K562 (cell line): ENCODE measurements at regions not wholly inside any gene's neighbourhood (a gene's known extent, or its start where the extent isn't known, plus 50 kb on each side); places are given as distances from the start of the nearest gene placed in this dataset.

Experiments used
- ATF7 ChIP-seq: fragments of 450-650 bp; IDR thresholded peaks from 2 replicates; pipeline ENCODE4 v1.7.1; 2014; ENCODE audit warnings: mild to moderate bottlenecking, moderate library complexity
- C11orf30 ChIP-seq: fragments of 450-650 bp; IDR thresholded peaks from 2 replicates; pipeline ENCODE4 v1.6.1; 2016; ENCODE audit warnings: low read depth, mild to moderate bottlenecking
- CEBPG ChIP-seq, 3 experiments: fragments of 200-800 bp in 1 of 3; sonication (Bioruptor generic) in 1 of 3; sonication (generic) in 1 of 3; formaldehyde crosslinking in 1 of 3; IDR thresholded peaks in 2 of 3; conservative IDR thresholded peaks in 1 of 3; 2 replicates each; pipeline versions ENCODE4 v1.6.1 to v1.8.0; 2016 to 2022; ENCODE audit warnings: missing compliant biosample characterization in 2 of 3, missing genetic modification characterization in 2 of 3, mild to moderate bottlenecking in 1 of 3, missing genetic modification reagents in 1 of 3
- FOXA3 ChIP-seq, 2 experiments: fragments of 450-650 bp in 1 of 2; sonication (generic) in 1 of 2; formaldehyde crosslinking; IDR thresholded peaks in 1 of 2; conservative IDR thresholded peaks in 1 of 2; 2 replicates each; pipeline versions ENCODE4 v1.4.0 to v1.8.0; 2020 to 2022; ENCODE audit warnings: mild to moderate bottlenecking in 2 of 2, missing genetic modification reagents in 1 of 2
- GABPB1 ChIP-seq: sonication (generic); formaldehyde crosslinking; IDR thresholded peaks from 2 replicates; pipeline ENCODE4 v1.8.0; 2022; ENCODE audit warnings: mild to moderate bottlenecking, missing genetic modification reagents
- HDAC6 ChIP-seq: IDR thresholded peaks from 2 replicates; pipeline ENCODE4 v1.6.1; 2012; ENCODE audit warnings: low read depth, mild to moderate bottlenecking, control low read depth, inconsistent platforms, low read length, moderate library complexity
- HMG20B ChIP-seq: fragments of 250-450 bp; sonication (Bioruptor Pico); IDR thresholded peaks from 2 replicates; pipeline ENCODE4 v1.5.0; 2021; ENCODE audit warnings: mild to moderate bottlenecking
- HNRNPL ChIP-seq: fragments of 200-400 bp; formaldehyde crosslinking; IDR thresholded peaks from 2 replicates; pipeline ENCODE4 v1.6.1; 2017; ENCODE audit warnings: low read depth, mild to moderate bottlenecking, low read length
- MAFG ChIP-seq: fragments of 450-650 bp; conservative IDR thresholded peaks from 2 replicates; pipeline ENCODE4 v1.6.1; 2016; ENCODE audit warnings: missing genetic modification characterization, missing compliant biosample characterization
- MBD2 ChIP-seq: sonication (generic); IDR thresholded peaks from 2 replicates; pipeline ENCODE4 v1.6.1; 2016; ENCODE audit warnings: low read depth, borderline replicate concordance
- MYC ChIP-seq, 2 experiments: fragments of 250-450 bp in 1 of 2; sonication (Bioruptor Pico) in 1 of 2; IDR thresholded peaks; 2 replicates each; pipeline versions ENCODE4 v1.5.1 to v1.6.1; 2012 to 2021; ENCODE audit warnings: low read depth in 2 of 2, borderline replicate concordance in 1 of 2, improper control_type of control experiment in 1 of 2, low read length in 1 of 2, mild to moderate bottlenecking in 1 of 2, moderate library complexity in 1 of 2
- NFATC3 ChIP-seq: fragments of 450-650 bp; IDR thresholded peaks from 2 replicates; pipeline ENCODE4 v1.6.1; 2017; ENCODE audit warnings: mild to moderate bottlenecking
- NFIC ChIP-seq: fragments of 450-650 bp; IDR thresholded peaks from 2 replicates; pipeline ENCODE4 v1.6.1; 2017; ENCODE audit warnings: mild to moderate bottlenecking, inconsistent platforms
- NFYB ChIP-seq: IDR thresholded peaks from 2 replicates; pipeline ENCODE4 v1.6.1; 2011; ENCODE audit warnings: mild to moderate bottlenecking, moderate library complexity; ENCODE audit not compliant: insufficient read length; ENCODE audit errors: extremely low read depth
- RUNX1 ChIP-seq: sonication (generic); IDR thresholded peaks from 2 replicates; pipeline ENCODE4 v1.6.1; 2016; ENCODE audit warnings: antibody characterized with exemption, low read depth
- SMAD2 ChIP-seq: fragments of 150-350 bp; IDR thresholded peaks from 2 replicates; pipeline ENCODE4 v1.6.1; 2014; ENCODE audit warnings: low read depth, mild to moderate bottlenecking, low read length
- SRSF3 ChIP-seq: fragments of 200-400 bp; formaldehyde crosslinking; IDR thresholded peaks from 2 replicates; pipeline ENCODE4 v1.6.1; 2016; ENCODE audit warnings: mild to moderate bottlenecking, low read length, moderate library complexity; ENCODE audit not compliant: insufficient read depth
- TGIF2 ChIP-seq: sonication (generic); formaldehyde crosslinking; IDR thresholded peaks from 2 replicates; pipeline ENCODE4 v1.8.1; 2022; ENCODE audit warnings: mild to moderate bottlenecking, missing genetic modification reagents, moderate library complexity
- ZNF316 ChIP-seq: fragments of 450-650 bp; IDR thresholded peaks from 2 replicates; pipeline ENCODE4 v1.6.1; 2016
- ZNF644 ChIP-seq: fragments of 200-800 bp; sonication (Bioruptor generic); IDR thresholded peaks from 2 replicates; pipeline ENCODE4 v1.6.1; 2016; ENCODE audit warnings: low read depth, missing genetic modification characterization, missing compliant biosample characterization
- ZNF77 ChIP-seq: fragments of 250-450 bp; sonication (Bioruptor Pico); IDR thresholded peaks from 2 replicates; pipeline ENCODE4 v1.5.0; 2020
- TF ChIP-seq, protein P1 (sequence below), 2 experiments: IDR thresholded peaks; 2 replicates each; pipeline ENCODE4 v1.6.1; 2012; ENCODE audit warnings: improper control_type of control experiment in 2 of 2, low read depth in 2 of 2, low read length in 2 of 2, borderline replicate concordance in 1 of 2
- TF ChIP-seq, protein P2 (sequence below): fragments of 250-450 bp; sonication (Bioruptor Pico); IDR thresholded peaks from 2 replicates; pipeline ENCODE4 v1.5.1; 2021; ENCODE audit warnings: mild to moderate bottlenecking
- TF ChIP-seq, protein P3 (sequence below): fragments of 250-450 bp; sonication (Bioruptor Pico); IDR thresholded peaks from 2 replicates; pipeline ENCODE4 v1.5.0; 2021; ENCODE audit warnings: mild to moderate bottlenecking, borderline replicate concordance

DNA sequence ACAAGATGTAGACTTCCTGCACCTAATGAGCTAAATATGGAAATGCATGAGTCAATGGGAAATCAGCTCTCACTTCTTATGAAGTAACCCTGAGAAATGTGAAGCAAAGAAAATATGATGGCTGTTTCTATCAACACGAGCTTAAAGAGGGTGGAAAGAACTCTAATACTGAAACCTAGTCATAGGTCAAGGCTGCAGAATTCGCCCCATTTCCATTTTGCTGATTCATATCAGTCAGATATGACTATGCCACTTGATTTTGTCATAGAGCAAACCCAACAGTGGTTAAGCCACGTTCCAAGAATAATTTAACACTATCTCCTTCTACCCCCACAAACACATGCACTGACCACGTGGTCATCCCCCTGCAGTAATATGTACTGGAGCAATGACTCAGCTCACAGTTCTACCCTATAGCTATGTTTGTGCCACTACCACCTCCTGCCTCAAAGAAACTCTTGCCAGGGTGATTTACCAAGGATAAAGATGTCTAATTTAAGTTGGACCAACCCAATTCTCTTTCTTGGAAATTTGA lies 157.5 kb downstream of the TMTC3 start (continued):
- TF ChIP-seq, protein P1, sequence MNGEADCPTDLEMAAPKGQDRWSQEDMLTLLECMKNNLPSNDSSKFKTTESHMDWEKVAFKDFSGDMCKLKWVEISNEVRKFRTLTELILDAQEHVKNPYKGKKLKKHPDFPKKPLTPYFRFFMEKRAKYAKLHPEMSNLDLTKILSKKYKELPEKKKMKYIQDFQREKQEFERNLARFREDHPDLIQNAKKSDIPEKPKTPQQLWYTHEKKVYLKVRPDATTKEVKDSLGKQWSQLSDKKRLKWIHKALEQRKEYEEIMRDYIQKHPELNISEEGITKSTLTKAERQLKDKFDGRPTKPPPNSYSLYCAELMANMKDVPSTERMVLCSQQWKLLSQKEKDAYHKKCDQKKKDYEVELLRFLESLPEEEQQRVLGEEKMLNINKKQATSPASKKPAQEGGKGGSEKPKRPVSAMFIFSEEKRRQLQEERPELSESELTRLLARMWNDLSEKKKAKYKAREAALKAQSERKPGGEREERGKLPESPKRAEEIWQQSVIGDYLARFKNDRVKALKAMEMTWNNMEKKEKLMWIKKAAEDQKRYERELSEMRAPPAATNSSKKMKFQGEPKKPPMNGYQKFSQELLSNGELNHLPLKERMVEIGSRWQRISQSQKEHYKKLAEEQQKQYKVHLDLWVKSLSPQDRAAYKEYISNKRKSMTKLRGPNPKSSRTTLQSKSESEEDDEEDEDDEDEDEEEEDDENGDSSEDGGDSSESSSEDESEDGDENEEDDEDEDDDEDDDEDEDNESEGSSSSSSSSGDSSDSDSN (IDR thresholded peaks at IDR 0.05; ENCODE audit: borderline replicate concordance in 1 of 2, low read depth in 2 of 2, low read length in 2 of 2): no peak
- TF ChIP-seq, protein P2, sequence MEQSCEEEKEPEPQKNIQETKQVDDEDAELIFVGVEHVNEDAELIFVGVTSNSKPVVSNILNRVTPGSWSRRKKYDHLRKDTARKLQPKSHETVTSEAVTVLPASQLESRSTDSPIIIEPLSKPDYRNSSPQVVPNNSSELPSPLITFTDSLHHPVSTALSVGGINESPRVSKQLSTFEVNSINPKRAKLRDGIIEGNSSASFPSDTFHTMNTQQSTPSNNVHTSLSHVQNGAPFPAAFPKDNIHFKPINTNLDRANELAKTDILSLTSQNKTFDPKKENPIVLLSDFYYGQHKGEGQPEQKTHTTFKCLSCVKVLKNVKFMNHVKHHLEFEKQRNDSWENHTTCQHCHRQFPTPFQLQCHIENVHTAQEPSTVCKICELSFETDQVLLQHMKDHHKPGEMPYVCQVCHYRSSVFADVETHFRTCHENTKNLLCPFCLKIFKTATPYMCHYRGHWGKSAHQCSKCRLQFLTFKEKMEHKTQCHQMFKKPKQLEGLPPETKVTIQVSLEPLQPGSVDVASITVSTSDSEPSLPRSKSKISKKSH: no peak
- no peak for TF ChIP-seq NFYB
- no peak for TF ChIP-seq ZNF644 (tag)
- peak; percentile 48; the same call in 1 of the 2 replicates for TF ChIP-seq C11orf30
- no peak for TF ChIP-seq HMG20B
- TF ChIP-seq SMAD2: no peak
- no peak for TF ChIP-seq RUNX1
- TF ChIP-seq, protein P3, sequence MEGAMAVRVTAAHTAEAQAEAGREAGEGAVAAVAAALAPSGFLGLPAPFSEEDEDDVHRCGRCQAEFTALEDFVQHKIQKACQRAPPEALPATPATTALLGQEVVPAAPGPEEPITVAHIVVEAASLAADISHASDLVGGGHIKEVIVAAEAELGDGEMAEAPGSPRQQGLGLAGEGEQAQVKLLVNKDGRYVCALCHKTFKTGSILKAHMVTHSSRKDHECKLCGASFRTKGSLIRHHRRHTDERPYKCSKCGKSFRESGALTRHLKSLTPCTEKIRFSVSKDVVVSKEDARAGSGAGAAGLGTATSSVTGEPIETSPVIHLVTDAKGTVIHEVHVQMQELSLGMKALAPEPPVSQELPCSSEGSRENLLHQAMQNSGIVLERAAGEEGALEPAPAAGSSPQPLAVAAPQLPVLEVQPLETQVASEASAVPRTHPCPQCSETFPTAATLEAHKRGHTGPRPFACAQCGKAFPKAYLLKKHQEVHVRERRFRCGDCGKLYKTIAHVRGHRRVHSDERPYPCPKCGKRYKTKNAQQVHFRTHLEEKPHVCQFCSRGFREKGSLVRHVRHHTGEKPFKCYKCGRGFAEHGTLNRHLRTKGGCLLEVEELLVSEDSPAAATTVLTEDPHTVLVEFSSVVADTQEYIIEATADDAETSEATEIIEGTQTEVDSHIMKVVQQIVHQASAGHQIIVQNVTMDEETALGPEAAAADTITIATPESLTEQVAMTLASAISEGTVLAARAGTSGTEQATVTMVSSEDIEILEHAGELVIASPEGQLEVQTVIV (CRISPR knock-in tag): no peak
- no peak for TF ChIP-seq NFATC3
- no peak for TF ChIP-seq ATF7
- peak; percentile 54 for TF ChIP-seq ZNF316
- TF ChIP-seq MAFG (tag): peak; percentile 57
- no peak for TF ChIP-seq GABPB1 (CRISPR knock-in tag)
- TF ChIP-seq HNRNPL: no peak
- TF ChIP-seq FOXA3 (CRISPR knock-in tag; conservative IDR thresholded peaks at IDR 0.05 in 1 of 2, IDR thresholded peaks at IDR 0.05 in 1 of 2): no peak
- no peak for TF ChIP-seq ZNF77 (CRISPR knock-in tag)
- TF ChIP-seq HDAC6: no peak
- TF ChIP-seq SRSF3: no peak
- TF ChIP-seq MBD2: no peak
- TF ChIP-seq CEBPG (CRISPR knock-in tag; IDR thresholded peaks at IDR 0.05): no peak
- TF ChIP-seq CEBPG (tag; conservative IDR thresholded peaks at IDR 0.05 in 1 of 2, IDR thresholded peaks at IDR 0.05 in 1 of 2): no peak
- peak; percentile 52 for TF ChIP-seq MYC (IDR thresholded peaks at IDR 0.05; ENCODE audit: low read depth, low read length)
- no peak for TF ChIP-seq MYC (CRISPR knock-in tag; IDR thresholded peaks at IDR 0.05; ENCODE audit: borderline replicate concordance, low read depth)
- TF ChIP-seq NFIC: no peak
- no peak for TF ChIP-seq TGIF2
